Stimulated activated CD4-positive, alpha-beta T cell treated with anti-CD3 and anti-CD28 coated beads, Interleukin-12 subunit alpha, Interleukin-12 subunit beta, amount 100 ng/mL, for 4 hours (primary cell): ENCODE measurements at regions not wholly inside any gene's neighbourhood (a gene's known extent, or its start where the extent isn't known, plus 50 kb on each side); places are given as distances from the start of the nearest gene placed in this dataset.
"Not testable (repeated sequence)": the region's sequence is repeated elsewhere in the genome, so short reads cannot be mapped to it uniquely, and the experiment has no call there.

ENCODE experiments used
- DNase-seq: peaks from one replicate; pipeline ENCODE4 v3.0.0-alpha.2; 2020

GRCh38 chrX:1102786-1103185 is 109.7 kb downstream of the CRLF2 start:
- DNase-seq = no peak

- DNase-seq = not testable (repeated sequence)
These were observed 110.2 kb downstream of the CRLF2 start for GRCh38 chrX:1102221-1102620.

GRCh38 chrX:1099146-1099770 is 113.2 kb downstream of the CRLF2 start:
- no peak for DNase-seq

GRCh38 chrX:1097328-1097727 is 115.1 kb downstream of the CRLF2 start:
- DNase-seq = no peak

DNA sequence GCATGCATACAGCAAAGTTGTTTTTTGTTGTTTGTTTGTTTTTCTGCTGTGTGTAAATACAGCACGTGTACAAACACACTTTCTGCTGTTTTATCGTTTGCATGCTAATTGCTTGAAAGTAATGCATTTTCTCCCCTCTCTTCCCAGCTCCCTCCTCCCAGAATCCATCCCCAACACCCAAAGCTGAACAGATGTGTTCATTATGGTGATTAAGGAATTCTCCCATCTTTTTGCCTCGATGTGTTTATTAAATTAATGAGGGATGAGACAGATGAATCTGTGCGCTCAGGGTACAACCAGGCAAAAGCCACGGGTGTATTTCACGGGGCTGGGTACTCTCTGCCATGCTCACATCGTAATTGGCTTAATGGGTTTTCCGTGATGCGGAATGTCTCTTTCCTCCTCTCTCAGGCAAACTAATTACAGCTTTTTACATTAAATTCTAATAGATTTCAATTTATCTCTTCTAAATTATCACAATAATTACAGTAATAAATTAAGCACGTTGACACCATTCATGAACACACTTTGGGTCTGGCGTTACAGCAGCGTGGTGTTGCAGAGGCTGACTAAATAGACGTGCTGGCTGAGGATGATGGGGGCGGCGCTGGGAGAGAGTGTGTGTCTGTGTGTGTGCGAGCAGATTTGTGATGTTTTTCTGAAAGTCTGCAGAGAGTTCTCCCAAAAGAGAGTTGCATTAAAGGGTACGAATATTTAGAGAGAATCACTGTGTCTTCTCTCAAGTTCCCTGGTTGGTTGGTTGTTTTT is 117.7 kb downstream of the CRLF2 start:
- DNase-seq = no peak

DNA sequence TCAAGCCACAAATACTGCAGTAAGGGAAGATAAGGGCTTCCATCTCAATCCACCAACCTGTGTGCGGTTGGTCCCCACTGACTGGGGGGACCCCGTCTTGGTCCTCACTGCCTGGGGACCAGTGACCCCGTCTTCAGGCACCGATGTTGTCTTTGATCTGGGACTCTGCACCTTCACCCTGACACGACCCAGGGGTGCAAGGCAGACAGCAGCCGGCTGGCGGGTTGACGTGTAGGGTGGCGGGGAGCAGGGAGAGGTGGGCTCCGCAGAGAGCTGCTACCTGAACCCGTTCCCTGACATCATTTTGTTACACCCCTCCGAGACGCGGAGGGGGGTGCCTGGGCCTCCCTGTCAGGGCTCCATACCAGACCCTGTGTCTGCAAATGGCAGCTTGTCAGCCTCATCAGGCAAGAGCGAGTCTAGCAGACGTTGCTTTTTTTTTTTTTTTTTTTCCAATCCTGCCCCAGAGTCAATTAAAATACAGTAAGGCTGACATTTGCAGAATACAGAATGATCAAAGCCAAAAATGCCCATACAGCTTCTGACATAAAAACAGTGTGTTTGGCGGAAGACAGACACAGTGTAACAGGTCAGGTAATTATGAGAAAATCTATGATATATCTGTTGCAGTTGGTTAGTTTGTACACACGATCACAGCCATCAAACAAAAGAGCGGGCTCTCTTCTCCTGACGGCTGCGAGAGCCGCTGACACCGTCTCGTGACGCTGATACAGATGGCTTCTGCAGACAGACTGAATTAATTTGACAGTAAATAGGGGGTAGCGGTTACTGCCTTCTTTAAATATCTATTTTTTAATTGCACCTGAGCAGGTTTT is 118.6 kb downstream of the CRLF2 start:
- no peak for DNase-seq

DNA sequence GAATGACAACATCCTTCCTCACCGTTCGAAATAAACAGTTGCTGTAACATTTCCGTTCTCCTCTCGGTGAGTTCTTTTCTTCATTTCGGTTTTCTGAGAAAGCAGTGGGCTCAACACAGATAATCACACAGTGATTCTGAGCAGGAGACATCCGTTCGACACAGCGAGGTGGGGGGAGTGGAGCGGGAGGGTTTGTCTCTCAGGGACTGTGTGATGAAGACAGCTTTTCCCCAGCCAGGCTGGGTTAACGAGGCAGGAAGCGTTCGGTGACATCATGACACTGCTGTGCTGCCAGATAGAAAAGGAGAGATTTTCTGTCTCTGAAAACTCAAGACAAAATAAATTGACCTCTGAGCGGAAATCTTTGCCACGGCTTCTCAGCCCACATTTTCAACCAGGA is 119.3 kb downstream of the CRLF2 start:
- DNase-seq = peak; percentile 21

GRCh38 chrX:1086444-1087409 is 125.7 kb downstream of the CRLF2 start:
- no peak for DNase-seq

- not testable (repeated sequence) for DNase-seq
These were observed 126.6 kb downstream of the CRLF2 start for GRCh38 chrX:1085871-1086270.

DNA sequence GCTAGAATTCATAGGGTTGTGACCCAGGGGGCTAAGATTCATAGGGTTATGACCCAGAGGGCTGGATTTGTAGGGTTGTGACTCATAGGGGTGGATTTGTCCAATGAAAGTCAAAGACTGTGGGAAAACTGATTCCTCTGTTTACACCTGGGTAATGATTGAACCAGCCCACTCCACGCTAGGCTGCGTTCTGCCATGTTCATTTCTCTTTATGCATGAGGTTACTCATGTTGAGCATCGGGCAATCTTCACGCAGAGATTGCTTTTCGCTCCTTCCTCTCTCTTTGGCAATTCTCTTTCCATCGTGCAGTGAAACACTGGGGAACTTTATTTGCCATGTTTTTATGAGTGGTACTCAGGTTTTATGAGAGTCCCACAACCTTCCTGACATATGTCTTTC is 127.8 kb downstream of the CRLF2 start:
- no peak for DNase-seq

DNA sequence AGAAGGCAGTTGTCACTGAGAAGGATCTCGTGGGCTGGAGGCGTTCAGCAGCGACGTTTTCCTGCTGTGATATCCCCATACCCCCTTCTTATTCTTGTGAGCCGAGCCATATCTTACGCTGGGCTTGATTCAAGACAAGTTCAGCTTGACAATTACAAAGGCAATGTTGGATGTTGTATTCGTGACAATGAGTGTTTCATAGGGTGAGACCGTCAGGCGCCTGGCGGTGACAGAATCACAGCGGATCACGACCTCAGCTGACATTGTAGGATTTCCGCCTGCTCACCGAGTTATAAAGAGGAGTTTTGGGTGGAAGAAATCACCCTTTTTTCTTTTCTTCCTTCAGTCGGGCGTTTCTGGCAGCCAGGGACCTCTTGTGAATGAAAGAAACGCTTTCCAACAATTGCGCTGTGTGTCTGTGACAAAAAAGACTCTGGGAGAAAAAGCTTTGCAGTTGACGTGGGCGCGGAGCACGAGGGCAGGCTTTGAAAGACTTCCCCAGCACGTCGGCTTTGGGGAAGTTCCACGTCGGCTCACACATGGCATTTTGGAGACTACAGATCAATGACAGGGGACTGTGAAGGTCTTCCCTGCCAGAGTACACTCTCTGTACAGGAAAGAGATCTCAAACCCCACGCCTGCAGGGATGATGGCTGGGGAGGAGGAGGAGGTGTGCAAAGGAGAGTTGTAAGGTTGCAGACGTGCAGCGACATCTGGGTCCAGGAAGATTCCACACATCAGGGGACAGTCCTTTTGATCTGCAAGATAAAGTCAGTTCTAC is 135.4 kb downstream of the CRLF2 start:
- DNase-seq = no peak

GRCh38 chrX:1075741-1076140 is 136.7 kb downstream of the CRLF2 start:
- no peak for DNase-seq

GRCh38 chrX:1075156-1075555 is 137.3 kb downstream of the CRLF2 start:
- DNase-seq = no peak

DNA sequence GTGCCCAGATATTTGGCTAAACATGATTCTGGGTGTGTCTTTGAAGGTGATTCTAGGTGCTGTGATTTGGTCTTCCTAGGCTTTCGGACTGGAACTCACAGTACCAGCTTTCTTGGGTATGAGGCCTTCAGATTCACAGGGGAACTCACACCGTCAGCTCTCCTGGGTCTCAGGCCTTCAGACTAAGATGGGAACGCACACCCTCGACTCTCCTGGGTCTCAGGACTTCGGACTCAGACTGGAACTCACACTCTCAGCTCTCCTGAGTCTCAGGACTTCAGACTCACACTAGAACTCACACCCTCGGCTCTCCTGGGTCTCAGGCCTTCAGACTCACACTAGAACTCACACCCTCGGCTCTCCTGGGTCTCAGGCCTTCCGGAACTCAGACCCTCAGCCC is 137.7 kb downstream of the CRLF2 start:
- DNase-seq = no peak

DNA sequence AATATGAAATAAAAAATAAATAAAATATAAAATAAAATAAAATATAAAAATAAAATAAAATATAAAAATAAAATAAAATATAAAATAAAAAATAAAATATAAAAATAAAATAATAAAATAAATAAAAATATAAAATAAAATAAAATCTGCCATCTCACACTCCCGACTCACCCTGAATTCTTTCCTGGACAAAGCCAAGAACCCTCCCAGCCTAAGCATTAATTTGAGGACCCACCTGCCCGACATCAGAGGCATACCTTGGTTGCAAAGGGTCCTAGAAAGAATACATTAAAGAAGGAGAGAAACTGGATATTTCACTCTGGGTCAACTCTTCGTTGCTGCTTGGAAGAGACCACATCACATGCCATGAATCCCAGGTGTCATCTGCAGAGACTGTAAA is 138.3 kb downstream of the CRLF2 start:
- no peak for DNase-seq

- DNase-seq = no peak
These were observed 139.6 kb downstream of the CRLF2 start for GRCh38 chrX:1072637-1073377.

DNA sequence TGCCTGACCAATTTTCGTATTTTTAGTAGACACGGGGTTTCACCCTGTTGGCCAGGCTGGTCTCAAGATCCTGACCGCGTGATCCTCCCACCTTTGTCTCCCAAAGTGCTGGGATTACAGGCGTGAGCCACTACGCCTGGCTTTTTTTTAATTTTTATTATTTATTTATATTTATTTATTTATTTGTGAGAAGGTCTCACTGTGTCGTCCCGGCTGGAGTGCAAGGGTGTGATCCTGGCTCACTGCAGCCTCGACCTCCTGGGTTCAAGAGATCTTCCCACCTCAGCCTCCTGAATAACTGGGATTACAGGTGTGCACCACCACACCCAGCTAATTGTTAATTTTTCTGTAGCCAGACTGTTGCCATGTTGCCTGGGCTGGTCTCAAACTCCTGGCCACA is 141.1 kb downstream of the CRLF2 start:
- DNase-seq = no peak

GRCh38 chrX:1062351-1062750 is 150.1 kb downstream of the CRLF2 start:
- DNase-seq = no peak

- DNase-seq = no peak
These were observed 151.9 kb downstream of the CRLF2 start for GRCh38 chrX:1060562-1060960.

GRCh38 chrX:1059576-1060561 is 152.6 kb downstream of the CRLF2 start:
- DNase-seq = no peak
